SU-DHL-6 (cell line): ENCODE measurements at regions not wholly inside any gene's neighbourhood (a gene's known extent, or its start where the extent isn't known, plus 50 kb on each side); places are given as distances from the start of the nearest gene placed in this dataset.

ENCODE experiments used
- H2AFZ ChIP-seq: fragments of 200-600 bp; sonication (generic); 2 replicates; pipeline ENCODE4 v1.6.1; 2014; ENCODE audit warnings: low read depth, mild to moderate bottlenecking, moderate library complexity, mixed read lengths, antibody characterized with exemption, low read length; ENCODE audit not compliant: severe bottlenecking
- H3F3A ChIP-seq: fragments of 200-600 bp; shearing (Covaris generic); 2 replicates; pipeline ENCODE4 v1.6.0; 2016; ENCODE audit warnings: antibody characterized with exemption, mild to moderate bottlenecking; ENCODE audit not compliant: insufficient read depth
- H3K27ac ChIP-seq: fragments of 200-600 bp; sonication (generic); 2 replicates; pipeline ENCODE4 v1.5.1; 2016; ENCODE audit warnings: low read depth, mild to moderate bottlenecking, low read length, moderate library complexity, mixed read lengths
- H3K27me3 ChIP-seq: fragments of 200-600 bp; sonication (generic), shearing (Covaris generic); 2 replicates; pipeline ENCODE4 v1.6.0; 2014; ENCODE audit warnings: mild to moderate bottlenecking, low read length
- H3K36me3 ChIP-seq: fragments of 200-600 bp; sonication (generic); 2 replicates; pipeline ENCODE4 v1.6.1; 2014; ENCODE audit warnings: mild to moderate bottlenecking, low read length, mixed read lengths
- H3K4me2 ChIP-seq: fragments of 300-600, 200-600 bp; shearing (Covaris generic), sonication (generic); 2 replicates; pipeline ENCODE4 v1.6.0; 2014; ENCODE audit warnings: low read length, low read depth, mild to moderate bottlenecking; ENCODE audit not compliant: poor library complexity, severe bottlenecking
- H3K4me3 ChIP-seq: fragments of 200-600 bp; sonication (generic); 2 replicates; pipeline ENCODE4 v1.5.1; 2014; ENCODE audit warnings: antibody characterized with exemption, low read length, mild to moderate bottlenecking, mixed read lengths; ENCODE audit not compliant: insufficient read depth, poor library complexity, severe bottlenecking
- H3K79me2 ChIP-seq: fragments of 200-600 bp; sonication (generic); 2 replicates; pipeline ENCODE4 v1.6.1; 2014; ENCODE audit warnings: mild to moderate bottlenecking, low read length, moderate library complexity; ENCODE audit not compliant: insufficient read depth
- H3K9ac ChIP-seq: fragments of 200-600 bp; sonication (generic); 2 replicates; pipeline ENCODE4 v1.7.0; 2014; ENCODE audit warnings: mild to moderate bottlenecking, low read length
- H3K9me2 ChIP-seq: fragments of 200-600 bp; sonication (generic); replicated peaks from 2 replicates; pipeline ENCODE4 v1.6.1; 2014; ENCODE audit warnings: low read length; ENCODE audit not compliant: insufficient read depth
- H3K9me3 ChIP-seq: fragments of 200-600 bp; sonication (generic); 2 replicates; pipeline ENCODE4 v1.6.1; 2014; ENCODE audit warnings: low read length, mixed read lengths; ENCODE audit not compliant: insufficient read depth
- H4K20me1 ChIP-seq: fragments of 200-600 bp; sonication (generic); 2 replicates; pipeline ENCODE4 v1.6.1; 2014; ENCODE audit warnings: low read depth, mild to moderate bottlenecking, antibody characterized with exemption, low read length, moderate library complexity, mixed read lengths
- EZH2phosphoT487 ChIP-seq: fragments of 200-600 bp; sonication (generic), shearing (Covaris generic); conservative IDR thresholded peaks from 2 replicates; pipeline ENCODE4 v1.6.1; 2018; ENCODE audit warnings: mild to moderate bottlenecking, antibody characterized with exemption, low read length, moderate library complexity, mixed read lengths
- TF ChIP-seq, protein P1 (sequence below): fragments of 200-600 bp; sonication (generic); IDR thresholded peaks from one replicate; pipeline ENCODE4 v1.5.1; 2017; ENCODE audit warnings: antibody characterized with exemption, mild to moderate bottlenecking, low read length, moderate library complexity; ENCODE audit not compliant: insufficient read depth, poor library complexity, severe bottlenecking

DNA sequence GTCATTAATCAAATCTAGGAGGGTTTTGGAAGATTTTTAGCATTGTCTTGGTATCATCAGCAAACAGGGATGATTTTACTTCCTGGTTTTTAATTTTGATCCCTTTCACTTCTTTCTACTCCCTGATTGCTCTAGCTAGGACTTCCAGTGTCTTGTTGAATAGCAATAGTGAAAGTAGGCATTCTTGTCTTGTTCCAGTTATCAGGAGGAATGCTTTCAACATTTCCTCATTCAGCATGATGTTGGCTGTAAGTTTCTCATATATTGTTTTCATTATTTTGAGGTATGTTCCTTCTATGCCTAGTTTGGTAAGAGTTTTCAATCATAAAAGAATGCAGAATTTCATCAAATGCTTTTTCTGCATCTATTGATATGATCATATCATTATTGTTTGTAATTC lies 244.2 kb upstream of the CLEC14A start:
- H3K9me3 ChIP-seq = no peaks in the 10 kb centered on the region
- H3K27me3 ChIP-seq = no peaks in the 10 kb centered on the region
- H3K4me2 ChIP-seq = no peak overlapping the region
- H3K9ac ChIP-seq = no peak overlapping the region
- no peaks in the 10 kb centered on the region for H3K36me3 ChIP-seq
- H2AFZ ChIP-seq = no peak overlapping the region
- no peak overlapping the region for H3K27ac ChIP-seq
- no peak for TF ChIP-seq EZH2phosphoT487
- TF ChIP-seq, protein P1, sequence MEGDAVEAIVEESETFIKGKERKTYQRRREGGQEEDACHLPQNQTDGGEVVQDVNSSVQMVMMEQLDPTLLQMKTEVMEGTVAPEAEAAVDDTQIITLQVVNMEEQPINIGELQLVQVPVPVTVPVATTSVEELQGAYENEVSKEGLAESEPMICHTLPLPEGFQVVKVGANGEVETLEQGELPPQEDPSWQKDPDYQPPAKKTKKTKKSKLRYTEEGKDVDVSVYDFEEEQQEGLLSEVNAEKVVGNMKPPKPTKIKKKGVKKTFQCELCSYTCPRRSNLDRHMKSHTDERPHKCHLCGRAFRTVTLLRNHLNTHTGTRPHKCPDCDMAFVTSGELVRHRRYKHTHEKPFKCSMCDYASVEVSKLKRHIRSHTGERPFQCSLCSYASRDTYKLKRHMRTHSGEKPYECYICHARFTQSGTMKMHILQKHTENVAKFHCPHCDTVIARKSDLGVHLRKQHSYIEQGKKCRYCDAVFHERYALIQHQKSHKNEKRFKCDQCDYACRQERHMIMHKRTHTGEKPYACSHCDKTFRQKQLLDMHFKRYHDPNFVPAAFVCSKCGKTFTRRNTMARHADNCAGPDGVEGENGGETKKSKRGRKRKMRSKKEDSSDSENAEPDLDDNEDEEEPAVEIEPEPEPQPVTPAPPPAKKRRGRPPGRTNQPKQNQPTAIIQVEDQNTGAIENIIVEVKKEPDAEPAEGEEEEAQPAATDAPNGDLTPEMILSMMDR = no peak
- no peaks in the 10 kb centered on the region for H3F3A ChIP-seq
- H3K79me2 ChIP-seq = no peaks in the 10 kb centered on the region
- no peaks in the 10 kb centered on the region for H3K9me2 ChIP-seq
- no peaks in the 10 kb centered on the region for H4K20me1 ChIP-seq
- H3K4me3 ChIP-seq = no peak overlapping the region

DNA sequence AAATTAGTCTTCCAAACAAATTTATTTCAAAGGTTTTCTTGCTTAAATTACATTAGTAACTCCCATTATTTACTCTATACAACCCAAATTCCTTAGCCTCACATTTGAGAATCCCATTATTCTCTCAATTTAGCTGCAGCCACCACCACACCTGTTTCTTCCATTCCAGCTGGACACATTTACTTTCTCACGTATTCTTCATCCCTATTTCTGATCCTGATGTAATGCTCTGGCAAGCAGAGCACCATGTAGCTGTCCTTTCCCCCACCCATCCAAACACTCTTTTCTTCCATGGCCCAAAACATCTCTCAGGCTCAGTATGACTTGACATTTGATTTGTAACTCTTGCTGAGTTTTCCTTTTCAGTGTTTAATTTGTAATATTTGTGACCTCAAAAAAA lies 240.2 kb upstream of the CLEC14A start:
- H4K20me1 ChIP-seq = no peaks in the 10 kb centered on the region
- no peaks in the 10 kb centered on the region for H3K27me3 ChIP-seq
- H3K9me2 ChIP-seq = no peaks in the 10 kb centered on the region
- no peaks in the 10 kb centered on the region for H3K9me3 ChIP-seq
- no peak for TF ChIP-seq EZH2phosphoT487
- TF ChIP-seq, protein P1 = no peak
- H2AFZ ChIP-seq = no peak overlapping the region
- H3K4me3 ChIP-seq = no peak overlapping the region
- no peaks in the 10 kb centered on the region for H3K36me3 ChIP-seq
- no peaks in the 10 kb centered on the region for H3F3A ChIP-seq
- H3K79me2 ChIP-seq = no peaks in the 10 kb centered on the region
- H3K4me2 ChIP-seq = no peak overlapping the region
- no peak overlapping the region for H3K27ac ChIP-seq
- no peak overlapping the region for H3K9ac ChIP-seq

DNA sequence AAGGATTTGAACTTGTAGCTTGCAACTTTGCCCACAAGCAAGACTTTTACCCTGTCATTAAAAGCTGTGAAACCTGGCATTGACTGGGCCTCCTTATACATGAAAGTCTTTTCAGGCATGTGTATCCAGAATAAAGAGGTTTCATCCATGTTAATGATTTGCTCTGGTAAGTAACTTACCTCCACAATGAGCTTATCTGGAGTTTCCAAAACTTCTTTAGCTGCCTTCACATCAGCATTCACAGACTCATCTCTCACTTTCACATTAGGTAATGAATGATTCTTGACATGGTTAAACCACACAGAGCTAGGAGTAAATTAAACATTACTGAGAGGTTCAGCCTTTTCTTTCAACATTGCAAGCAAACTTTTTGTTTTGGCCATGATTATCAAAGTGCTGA lies 234.4 kb upstream of the CLEC14A start:
- Histone ChIP-seq H3K4me2 (no peak overlapping the region), H2AFZ (no peak overlapping the region), H3K9me2 (no peaks in the 10 kb centered on the region), H3K9me3 (no peaks in the 10 kb centered on the region), H3K27me3 (no peaks in the 10 kb centered on the region), H3K9ac (no peak overlapping the region), H3K4me3 (no peak overlapping the region), H3K36me3 (no peaks in the 10 kb centered on the region), H3K27ac (no peak overlapping the region), H3K79me2 (no peaks in the 10 kb centered on the region), H4K20me1 (no peaks in the 10 kb centered on the region), H3F3A (no peaks in the 10 kb centered on the region)
- TF ChIP-seq, protein P1 = no peak
- TF ChIP-seq EZH2phosphoT487 = no peak

DNA sequence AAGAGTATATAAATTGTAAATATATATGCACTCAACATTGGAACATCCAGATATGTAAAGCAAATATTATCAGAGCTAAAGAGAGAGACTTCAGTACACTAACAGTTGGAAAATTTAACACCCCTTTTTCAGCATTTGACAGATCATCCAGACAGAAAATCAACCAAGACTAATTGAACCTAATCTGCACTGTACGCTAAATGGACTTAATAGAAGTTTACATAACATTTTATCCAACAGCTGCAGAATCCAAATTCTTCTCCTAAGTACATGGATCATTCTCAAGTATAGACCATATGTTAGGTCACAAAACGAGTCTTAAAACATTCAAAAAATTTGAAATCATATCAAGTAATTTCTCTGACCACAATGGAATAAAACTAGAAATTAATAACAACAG lies 229.1 kb upstream of the CLEC14A start:
- Histone ChIP-seq H3K4me3 (no peak overlapping the region), H3K36me3 (no peaks in the 10 kb centered on the region), H3K9me2 (no peaks in the 10 kb centered on the region), H4K20me1 (no peaks in the 10 kb centered on the region), H3F3A (no peaks in the 10 kb centered on the region), H3K27ac (no peak overlapping the region), H3K4me2 (no peak overlapping the region), H3K9ac (no peak overlapping the region), H3K9me3 (no peaks in the 10 kb centered on the region), H3K27me3 (no peaks in the 10 kb centered on the region), H3K79me2 (no peaks in the 10 kb centered on the region), H2AFZ (no peak overlapping the region)
- TF ChIP-seq EZH2phosphoT487 = no peak
- TF ChIP-seq, protein P1 = no peak
